Lung microvascular endothelial cell (primary cell): ENCODE measurements at regions not wholly inside any gene's neighbourhood (a gene's known extent, or its start where the extent isn't known, plus 50 kb on each side); places are given as distances from the start of the nearest gene placed in this dataset.
A peak's percentile ranks its signal among the peaks of the same experiment; 100 is the strongest.

Experiments used
- DNase-seq, 2 donors: peaks; one replicate each; pipeline versions ENCODE4 v3.0.0 to v3.0.0-alpha.2; 2010; ENCODE audit warnings: low read depth in 2 of 2

- no peak for DNase-seq
Measured at GRCh38 chr7:113715981-113716856, 202.6 kb downstream of the PPP1R3A start.

DNA sequence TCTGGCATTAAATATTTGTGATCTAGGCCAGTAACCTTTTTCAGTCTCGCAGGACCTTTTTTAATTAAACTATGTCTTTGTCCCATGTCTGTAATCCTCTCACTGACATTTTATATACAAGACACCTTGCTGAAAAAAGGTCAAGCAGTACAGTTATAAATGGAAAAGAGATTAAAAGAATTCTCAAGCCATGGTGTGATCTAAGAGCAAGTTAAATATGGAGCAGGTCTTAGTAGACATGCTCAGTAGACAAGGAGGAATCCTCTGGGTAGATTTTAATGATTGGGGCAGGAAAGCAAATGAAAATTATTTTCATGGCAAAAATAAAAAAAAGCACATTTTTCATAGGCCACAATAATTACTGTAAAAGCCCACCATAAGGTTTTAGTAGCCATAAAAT lies 203.5 kb downstream of the PPP1R3A start:
- DNase-seq: no peak

- peak; percentile 78 to 82 for DNase-seq
Measured at GRCh38 chr7:113710310-113711096, 208.3 kb downstream of the PPP1R3A start.

DNA sequence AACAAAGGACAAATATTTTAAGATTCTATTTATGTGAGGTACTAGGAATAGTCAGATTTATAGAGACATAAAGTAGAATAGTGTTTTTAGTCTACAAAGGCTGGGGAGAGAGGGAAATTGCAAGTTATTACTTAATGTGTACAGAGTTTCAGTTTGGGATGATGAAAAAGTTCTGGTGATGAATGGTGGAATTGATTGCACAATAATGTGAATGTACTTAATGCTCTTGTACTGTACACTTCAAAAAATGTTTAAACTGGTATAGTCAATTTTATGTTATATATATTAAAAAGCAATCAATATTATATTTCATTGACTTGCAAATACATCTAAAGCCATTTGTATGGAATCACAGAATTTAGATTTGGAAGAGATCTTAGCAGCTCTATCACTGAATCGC lies 213.4 kb downstream of the PPP1R3A start:
- no peak for DNase-seq

DNA sequence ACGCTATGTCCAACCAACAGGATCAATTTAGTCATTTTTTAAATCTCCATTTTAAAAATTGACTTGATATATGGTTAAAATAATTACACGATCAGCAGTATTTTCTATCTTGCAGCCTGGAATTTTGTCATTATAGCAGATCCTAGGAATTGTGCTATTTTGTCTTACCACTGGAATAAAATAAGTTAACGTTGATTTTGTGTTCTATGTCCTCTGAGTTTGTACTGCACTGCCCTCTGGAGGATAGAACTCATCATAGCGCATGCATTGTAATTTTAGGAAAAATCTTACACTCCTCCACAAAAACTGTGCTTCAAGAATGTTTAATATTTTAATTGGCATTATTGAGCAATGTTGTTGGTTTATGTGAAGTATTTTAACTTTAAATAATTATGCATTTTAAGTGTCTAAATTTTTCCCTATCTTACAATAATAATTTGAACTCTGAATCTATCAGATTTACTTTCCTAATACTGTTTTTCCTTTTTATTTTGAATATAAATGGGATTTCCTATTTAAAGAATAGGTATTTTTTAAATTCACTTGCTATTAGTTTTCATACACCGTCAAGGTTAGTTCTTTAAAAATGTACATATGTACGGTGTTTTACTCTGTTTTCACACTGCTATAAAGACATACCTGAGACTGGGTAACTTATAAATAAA lies 220.1 kb downstream of the PPP1R3A start:
- peak; percentile 16 to 43 for DNase-seq

DNA sequence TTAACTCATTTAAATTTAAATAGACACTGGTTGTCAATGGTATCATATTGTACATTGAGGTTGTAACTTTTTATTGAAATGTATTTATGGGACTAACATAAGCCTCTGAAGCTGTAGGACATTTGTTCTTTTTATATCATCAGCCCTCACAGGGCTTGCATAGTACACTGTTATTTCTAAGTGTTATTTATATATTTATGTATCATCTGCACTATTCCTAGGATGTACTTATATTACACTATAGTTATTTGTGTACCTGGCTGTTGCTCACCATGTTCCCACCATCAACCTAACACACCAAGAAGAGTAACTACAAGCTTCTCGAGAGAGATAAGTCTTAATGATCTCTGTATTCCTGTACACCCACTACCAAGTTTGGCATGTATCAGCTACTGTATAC lies 224.7 kb downstream of the PPP1R3A start:
- DNase-seq: no peak

DNA sequence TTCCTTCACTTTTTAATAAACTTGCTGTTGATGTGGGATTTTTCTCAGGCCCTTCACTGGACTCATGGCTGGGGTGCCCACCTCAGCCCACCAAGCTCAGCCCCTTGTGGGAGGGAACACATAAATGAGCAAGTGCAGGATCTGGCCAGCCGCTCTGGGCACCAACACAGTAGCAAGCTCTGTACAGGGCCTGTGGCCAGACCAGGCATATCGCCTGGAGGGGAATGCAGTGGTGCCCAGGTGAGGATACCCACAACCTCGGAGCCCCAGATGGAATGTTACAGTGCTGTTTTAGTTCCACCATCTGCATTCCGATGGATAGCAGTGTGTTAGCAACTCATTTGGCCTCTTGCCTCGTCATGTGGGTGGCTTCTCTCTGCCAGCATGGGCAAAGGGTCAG lies 234.6 kb downstream of the PPP1R3A start:
- no peak for DNase-seq

- no peak for DNase-seq
Measured at GRCh38 chr7:113677811-113678210, 241.0 kb downstream of the PPP1R3A start.

DNA sequence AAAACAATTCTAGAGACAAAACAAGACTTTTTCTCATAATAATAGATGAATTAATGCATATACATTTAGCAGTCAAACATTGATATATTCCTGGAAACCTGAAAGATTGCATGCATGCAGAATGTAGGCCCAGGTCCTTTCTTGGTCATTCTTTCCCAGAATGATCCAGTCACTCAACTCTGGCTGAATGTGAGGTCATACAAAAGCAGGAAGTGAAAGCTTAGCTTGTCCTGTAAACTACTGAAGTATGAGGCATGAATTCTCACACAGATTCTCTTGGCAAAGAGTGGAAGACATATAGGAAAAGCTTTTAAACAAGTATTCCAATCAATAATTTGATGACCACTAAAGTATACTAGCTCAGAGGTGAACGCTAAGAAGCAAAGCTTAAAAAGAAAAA lies 253.9 kb downstream of the PPP1R3A start:
- no peak for DNase-seq

DNA sequence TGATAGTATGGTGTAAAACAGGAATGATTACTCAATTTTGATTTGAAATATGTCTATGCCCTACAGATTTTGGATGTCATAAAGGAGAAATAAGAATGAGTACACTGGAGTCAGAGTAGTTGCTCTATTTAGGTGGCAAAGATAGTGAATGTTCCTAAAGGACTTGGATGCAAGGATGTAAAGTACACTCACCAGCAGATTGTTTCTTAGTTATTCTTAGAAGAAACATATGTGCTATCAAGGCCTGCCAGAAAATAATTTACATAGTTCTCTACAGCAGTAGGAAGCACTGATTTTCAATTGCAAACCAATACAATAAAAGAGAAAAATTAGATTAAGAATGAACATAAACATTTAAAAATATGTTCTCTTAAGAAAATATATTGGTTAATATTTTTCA lies 259.4 kb downstream of the PPP1R3A start:
- no peak for DNase-seq

DNA sequence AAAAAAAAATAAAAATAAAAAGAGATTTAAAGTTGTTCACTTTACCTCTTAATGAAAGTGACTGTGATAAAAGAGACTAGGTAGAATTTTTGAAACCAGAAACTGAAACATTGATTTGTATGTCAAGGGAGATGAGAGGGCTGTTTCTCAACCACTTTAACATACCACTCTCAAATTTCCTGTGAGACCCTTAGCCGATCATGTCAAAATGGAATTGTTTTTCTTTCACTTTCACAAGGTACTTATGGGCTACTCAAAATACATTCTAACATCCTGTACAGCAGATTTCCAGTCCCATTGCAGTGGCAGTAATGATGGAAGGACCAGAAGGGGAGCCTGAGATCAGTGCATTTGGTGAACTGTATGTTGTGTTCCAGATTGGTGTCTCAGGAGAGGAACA lies 261.2 kb downstream of the PPP1R3A start:
- DNase-seq: no peak

DNA sequence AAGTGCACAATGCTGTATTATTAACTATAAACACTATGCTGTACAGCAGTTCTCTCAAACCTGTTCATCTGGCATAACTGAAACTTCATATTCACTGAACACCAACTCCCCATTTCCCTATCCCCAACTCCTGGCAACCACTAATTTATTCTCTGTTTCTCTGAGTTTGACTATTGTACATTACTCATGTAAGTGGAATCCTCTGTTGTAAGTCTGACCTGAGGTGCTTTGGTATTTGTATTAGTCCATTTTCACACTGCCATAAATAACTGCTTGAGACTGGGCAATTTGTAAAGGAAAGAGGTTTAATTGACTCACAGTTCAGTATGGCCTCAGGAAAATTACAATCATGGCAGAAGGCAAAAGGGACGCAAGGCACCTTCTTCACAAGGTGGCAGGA lies 266.3 kb downstream of the PPP1R3A start:
- no peak for DNase-seq

DNA sequence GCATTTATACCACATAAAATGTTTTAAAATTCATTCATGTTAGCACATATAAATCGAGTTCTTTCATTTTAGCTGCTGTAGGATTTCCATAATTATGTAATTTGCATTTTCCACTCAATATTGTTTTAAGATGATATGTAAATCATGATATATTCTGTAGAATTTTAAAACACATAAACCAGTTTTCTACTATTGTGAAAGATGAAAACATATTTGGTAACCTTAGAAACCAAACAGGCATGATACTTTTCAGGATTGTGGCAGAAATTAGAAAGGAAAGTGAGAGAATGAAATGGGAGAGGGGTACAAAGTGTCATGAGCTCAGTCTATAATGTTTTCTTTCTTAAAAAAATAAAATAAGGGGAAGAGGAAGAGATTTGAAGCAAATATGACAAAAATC lies 269.3 kb downstream of the PPP1R3A start:
- no peak for DNase-seq

DNA sequence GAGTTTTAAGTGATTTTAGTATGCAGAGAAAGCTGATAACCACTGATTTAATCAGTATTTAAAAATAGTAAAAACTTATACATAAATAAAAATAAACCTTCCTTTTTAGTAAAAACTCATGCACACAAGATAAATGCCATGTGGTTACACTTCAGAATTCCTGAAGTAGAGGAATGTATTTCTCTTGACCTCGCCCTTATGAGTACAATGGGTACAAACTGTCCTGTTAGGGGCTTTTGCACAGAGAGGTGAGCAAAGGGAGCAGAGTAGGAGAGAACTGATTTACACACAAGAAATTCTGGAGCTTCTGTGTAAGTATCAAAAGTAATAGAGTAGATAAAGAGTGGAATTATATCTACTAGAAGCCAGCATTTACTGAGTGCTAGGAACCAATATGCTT lies 279.6 kb downstream of the PPP1R3A start:
- DNase-seq: no peak

DNA sequence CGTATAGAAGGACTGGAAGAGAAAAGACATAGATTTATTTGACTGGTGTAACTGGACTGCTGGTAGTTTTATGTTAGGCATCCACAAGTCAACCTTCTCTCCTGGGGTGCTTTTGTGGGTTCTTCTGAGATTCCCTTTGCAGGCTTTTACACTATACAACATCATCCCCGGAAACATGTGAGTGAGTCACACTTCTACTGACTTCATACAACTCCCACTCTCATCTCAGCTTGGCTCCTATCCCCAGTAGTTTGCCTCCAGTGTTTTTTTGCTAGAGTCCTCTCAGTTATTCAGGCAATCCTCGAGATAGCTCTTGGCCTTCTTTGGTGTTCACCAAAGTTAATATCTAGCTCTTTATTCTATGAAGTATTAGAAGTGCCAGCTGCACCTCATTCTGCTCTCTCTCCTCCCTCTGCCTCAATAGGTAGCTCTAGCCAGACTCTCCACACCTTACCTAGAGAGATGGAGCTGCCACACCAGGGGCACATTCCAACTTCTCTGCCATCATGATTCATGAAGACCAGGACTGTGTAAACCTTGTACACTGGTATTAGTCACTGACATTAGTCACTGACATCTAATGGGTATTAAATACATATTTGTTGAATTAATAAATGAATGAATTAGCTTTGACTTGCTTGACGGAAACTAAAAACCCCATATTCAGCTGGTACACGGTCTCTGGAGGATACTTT lies 281.9 kb downstream of the PPP1R3A start:
- DNase-seq: no peak

GRCh38 chr7:113635492-113635891 lies 283.3 kb downstream of the PPP1R3A start:
- DNase-seq: no peak

DNA sequence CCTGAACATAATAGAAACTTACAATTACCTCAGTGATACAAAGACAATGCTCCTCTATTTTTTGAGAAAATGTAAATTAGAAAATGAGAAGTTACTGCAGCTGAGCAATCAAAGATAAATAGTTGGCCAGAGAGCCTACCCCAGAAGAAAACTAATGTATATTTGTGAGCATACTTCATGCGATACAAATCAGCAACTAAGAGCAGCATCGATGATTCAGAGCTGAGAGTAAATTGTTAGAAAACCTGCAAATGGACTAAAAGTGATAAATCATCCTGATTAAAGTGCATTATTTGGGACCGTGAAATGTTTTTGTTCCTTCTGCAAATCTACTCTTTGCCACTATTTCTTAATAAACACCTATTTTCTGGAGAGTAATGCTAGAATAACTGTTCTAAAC lies 285.7 kb downstream of the PPP1R3A start:
- DNase-seq: no peak

GRCh38 chr7:113628948-113629847 lies 289.6 kb downstream of the PPP1R3A start:
- no peak for DNase-seq

GRCh38 chr7:113625494-113626102 lies 293.2 kb downstream of the PPP1R3A start:
- no peak for DNase-seq

DNA sequence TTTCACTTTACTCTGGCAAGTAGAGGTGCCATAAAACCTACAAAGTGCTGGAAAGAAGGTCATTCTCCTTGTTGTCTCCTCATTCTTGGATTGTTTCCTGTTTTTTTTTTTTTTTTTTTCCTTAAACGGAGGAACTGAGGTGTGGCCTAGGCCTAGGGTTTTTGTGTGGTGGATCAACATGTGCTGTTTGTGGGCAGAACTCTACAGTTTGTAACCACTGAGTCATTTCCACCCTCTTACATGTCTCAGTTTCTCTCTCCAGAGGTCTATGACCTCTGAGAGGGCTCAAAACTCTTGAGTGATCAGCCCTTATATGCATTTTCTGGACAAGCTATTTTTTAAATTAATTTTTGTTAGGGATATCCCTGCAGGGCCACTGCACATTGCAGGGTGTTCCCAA lies 296.0 kb downstream of the PPP1R3A start:
- no peak for DNase-seq
